ACC112 (cell line): ENCODE measurements at regions not wholly inside any gene's neighbourhood (a gene's known extent, or its start where the extent isn't known, plus 50 kb on each side); places are given as distances from the start of the nearest gene placed in this dataset.
"Not testable (repeated sequence)": the region's sequence is repeated elsewhere in the genome, so short reads cannot be mapped to it uniquely, and the experiment has no call there.

Experiments
- H2AFZ ChIP-seq: fragments of 200-600 bp; sonication (generic); one replicate; pipeline ENCODE4 v1.6.0; 2017; ENCODE audit warnings: antibody characterized with exemption, low read length; ENCODE audit not compliant: unreplicated experiment
- H3K27ac ChIP-seq: fragments of 200-600 bp; sonication (generic); 2 replicates; pipeline ENCODE4 v1.5.1; 2014; ENCODE audit warnings: low read depth, mild to moderate bottlenecking, antibody characterized with exemption, low read length, moderate library complexity
- H3K27me3 ChIP-seq: fragments of 200-600 bp; sonication (generic); 2 replicates; pipeline ENCODE4 v1.6.1; 2014; ENCODE audit warnings: mild to moderate bottlenecking, antibody characterized with exemption, low read length, moderate library complexity, mixed read lengths; ENCODE audit not compliant: insufficient read depth
- H3K36me3 ChIP-seq: fragments of 200-600 bp; sonication (generic); 2 replicates; pipeline ENCODE4 v1.6.1; 2016; ENCODE audit warnings: mild to moderate bottlenecking, antibody characterized with exemption, low read length, moderate library complexity, mixed read lengths; ENCODE audit not compliant: insufficient read depth
- H3K4me1 ChIP-seq: fragments of 200-600 bp; sonication (generic); one replicate; pipeline ENCODE4 v1.6.1; 2016; ENCODE audit warnings: low read length, mixed read lengths; ENCODE audit not compliant: insufficient read depth, unreplicated experiment, control insufficient read depth
- H3K4me3 ChIP-seq: fragments of 200-600 bp; sonication (generic); 2 replicates; pipeline ENCODE4 v1.5.1; 2014; ENCODE audit warnings: mild to moderate bottlenecking, low read depth, low read length
- H3K79me2 ChIP-seq: fragments of 200-600 bp; sonication (generic); one replicate; pipeline ENCODE4 v1.6.0; 2016; ENCODE audit warnings: low read length; ENCODE audit not compliant: control insufficient read depth, unreplicated experiment, insufficient read depth

DNA sequence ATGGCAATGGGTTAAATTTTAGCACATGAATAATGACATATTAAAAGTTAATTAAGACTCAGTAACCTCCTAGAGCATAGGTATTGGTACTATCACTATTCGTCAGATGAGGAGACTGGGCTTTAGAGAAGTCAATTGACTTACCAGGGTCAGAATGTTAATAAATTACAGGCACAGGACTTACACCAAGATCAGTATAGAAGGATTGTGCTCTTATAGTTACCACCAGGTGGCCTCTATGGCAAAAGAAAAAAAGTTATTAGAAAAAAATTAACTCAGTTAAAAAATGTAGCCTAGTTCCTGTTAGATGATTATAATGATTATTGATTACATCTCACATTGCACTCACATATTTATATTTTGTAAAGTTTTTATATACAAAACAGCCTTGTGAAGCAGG lies 1163.7 kb downstream of the FAM181B start:
- Histone ChIP-seq H3K4me1 (no peaks in the 10 kb centered on the region), H2AFZ (no peak overlapping the region), H3K4me3 (no peak overlapping the region), H3K27ac (no peak overlapping the region), H3K79me2 (no peaks in the 10 kb centered on the region), H3K36me3 (no peaks in the 10 kb centered on the region), H3K27me3 (no peaks in the 10 kb centered on the region)

DNA sequence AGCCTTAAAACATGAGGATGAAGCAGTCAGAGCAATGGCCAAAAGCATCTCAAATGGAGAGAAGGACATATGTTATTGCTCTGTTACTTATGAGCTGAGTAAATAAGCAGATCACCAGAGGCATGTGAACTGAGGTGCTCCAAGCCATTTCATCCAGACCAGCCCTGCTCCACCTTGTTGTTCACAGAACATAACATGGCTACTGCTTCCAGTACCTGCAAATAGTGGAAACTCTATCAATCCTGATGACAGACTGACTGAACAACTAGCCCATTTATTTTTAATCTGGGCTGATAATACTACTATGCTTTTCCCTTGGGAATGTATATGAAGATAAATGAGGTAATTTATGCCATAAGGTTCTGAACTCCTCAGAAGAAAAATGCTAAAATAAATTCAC lies 1164.7 kb downstream of the FAM181B start:
- H3K4me3 ChIP-seq = no peak overlapping the region
- no peaks in the 10 kb centered on the region for H3K27me3 ChIP-seq
- H3K27ac ChIP-seq = no peak overlapping the region
- no peaks in the 10 kb centered on the region for H3K36me3 ChIP-seq
- no peak overlapping the region for H2AFZ ChIP-seq
- no peaks in the 10 kb centered on the region for H3K4me1 ChIP-seq
- no peaks in the 10 kb centered on the region for H3K79me2 ChIP-seq

DNA sequence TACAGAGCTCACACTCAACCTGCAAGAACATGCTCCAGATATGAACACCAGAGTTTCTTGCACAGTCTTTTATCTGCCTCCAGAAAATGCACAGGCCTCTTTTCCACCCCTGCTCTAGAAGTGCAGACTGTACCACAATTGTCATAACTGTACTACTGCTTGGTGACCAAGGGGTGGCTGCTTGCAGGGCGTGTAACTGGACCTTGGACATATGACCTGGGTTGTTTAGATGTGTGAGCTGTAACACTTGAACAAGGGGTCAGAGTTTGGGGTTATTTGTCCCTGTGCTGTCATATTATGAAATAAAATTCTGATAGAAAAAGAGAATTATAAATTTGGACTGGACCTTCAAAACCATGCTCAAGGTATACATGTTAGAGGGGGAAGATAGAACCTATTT lies 1185.5 kb downstream of the FAM181B start:
- Histone ChIP-seq H3K27ac (no peak overlapping the region), H3K36me3 (no peaks in the 10 kb centered on the region), H3K4me1 (no peaks in the 10 kb centered on the region), H3K27me3 (no peaks in the 10 kb centered on the region), H2AFZ (no peak overlapping the region), H3K4me3 (no peak overlapping the region), H3K79me2 (no peaks in the 10 kb centered on the region)

DNA sequence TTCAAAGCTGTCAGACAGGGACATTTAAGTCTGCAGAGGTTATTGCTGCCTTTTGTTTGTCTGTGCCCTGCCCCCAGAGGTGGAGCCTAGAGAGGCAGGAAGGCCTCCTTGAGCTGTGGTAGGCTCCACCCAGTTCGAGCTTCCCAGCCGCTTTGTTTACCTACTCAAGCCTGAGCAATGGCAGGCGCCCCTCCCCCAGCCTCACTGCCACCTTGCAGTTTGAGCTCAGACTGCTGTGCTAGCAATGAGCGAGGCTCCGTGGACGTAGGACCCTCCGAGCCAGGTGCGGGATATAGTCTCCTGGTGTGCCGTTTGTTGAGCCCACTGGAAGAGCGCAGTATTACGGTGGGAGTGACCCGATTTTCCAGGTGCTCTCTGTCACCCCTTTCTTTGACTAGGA lies 1193.9 kb downstream of the FAM181B start:
- not testable (repeated sequence) for H3K4me3 ChIP-seq, H3K27me3 ChIP-seq, H3K4me1 ChIP-seq, H3K27ac ChIP-seq, H3K79me2 ChIP-seq, H2AFZ ChIP-seq, H3K36me3 ChIP-seq

DNA sequence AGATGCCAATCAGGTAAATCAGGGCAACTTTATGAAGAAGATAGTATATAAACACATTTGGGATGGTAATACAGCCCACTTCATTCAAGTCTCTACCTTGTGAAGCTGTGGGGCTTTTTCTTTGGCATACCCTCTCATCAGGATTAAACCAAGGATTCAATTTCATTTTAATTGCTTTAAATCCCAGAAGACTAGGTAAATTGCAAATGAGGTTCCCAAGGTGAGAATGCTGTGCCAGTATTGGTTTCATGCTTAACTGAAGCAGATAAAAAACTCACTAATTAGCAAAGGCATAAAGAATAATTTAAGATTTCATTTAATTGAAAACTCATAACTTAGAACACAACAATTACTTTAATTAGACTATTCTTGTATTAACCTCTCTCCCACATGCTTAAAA lies 1218.1 kb downstream of the FAM181B start:
- Histone ChIP-seq H3K79me2 (no peaks in the 10 kb centered on the region), H3K27me3 (no peaks in the 10 kb centered on the region), H3K4me3 (no peak overlapping the region), H2AFZ (no peak overlapping the region), H3K27ac (no peak overlapping the region), H3K4me1 (no peaks in the 10 kb centered on the region), H3K36me3 (no peaks in the 10 kb centered on the region)

DNA sequence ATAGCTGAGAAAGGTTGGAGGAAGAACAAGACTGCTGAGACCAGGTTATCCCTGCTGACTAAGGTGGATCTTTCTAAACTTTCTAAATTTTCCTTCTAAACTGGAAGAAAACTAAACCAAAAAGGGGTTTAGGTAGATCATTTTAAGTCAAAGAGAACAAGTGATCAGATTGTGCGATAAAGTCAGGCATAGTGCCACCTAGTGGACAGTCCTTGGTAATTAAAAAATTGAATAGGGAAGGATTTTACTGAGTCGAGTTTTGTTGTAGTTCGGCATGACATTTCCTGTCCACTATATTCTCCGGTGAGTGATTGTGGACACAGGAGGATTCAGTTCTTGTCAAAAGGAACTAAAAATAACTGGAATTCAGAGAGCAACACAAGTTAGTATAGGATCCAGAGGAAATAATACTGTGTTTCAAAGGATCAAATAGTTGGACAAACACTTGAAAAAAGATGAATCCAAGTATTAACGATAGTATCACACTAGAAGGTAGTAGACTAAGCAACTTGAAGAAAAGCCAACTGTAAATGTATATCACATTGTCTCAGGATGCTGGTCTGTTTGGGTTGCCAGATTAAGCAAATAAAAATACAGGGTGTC lies 1236.4 kb downstream of the FAM181B start:
- Histone ChIP-seq H3K4me1 (no peaks in the 10 kb centered on the region), H2AFZ (no peak overlapping the region), H3K36me3 (no peaks in the 10 kb centered on the region), H3K79me2 (no peaks in the 10 kb centered on the region), H3K27me3 (no peaks in the 10 kb centered on the region), H3K4me3 (no peak overlapping the region), H3K27ac (no peak overlapping the region)

DNA sequence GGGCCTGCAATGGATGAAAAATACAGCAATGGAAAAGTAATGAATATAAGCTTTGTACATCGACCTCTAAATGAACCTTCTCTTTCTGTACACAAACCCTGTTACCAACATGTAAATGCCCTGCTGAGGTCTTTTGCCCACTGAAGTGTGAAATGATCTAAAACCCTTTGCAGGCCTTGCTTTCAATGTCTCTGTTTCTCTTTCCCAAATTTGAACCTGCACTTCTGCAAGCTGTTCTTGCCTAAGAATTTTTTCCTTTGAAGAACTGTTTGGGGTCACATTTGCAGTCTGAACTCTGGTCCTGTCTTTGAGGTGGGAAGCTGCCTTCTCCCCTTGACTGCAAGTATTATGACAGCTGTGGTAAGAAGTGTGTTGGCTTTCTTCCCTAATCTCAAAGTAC lies 1237.1 kb downstream of the FAM181B start:
- Histone ChIP-seq H2AFZ (no peak overlapping the region), H3K27me3 (no peaks in the 10 kb centered on the region), H3K79me2 (no peaks in the 10 kb centered on the region), H3K27ac (no peak overlapping the region), H3K4me1 (no peaks in the 10 kb centered on the region), H3K36me3 (no peaks in the 10 kb centered on the region), H3K4me3 (no peak overlapping the region)

DNA sequence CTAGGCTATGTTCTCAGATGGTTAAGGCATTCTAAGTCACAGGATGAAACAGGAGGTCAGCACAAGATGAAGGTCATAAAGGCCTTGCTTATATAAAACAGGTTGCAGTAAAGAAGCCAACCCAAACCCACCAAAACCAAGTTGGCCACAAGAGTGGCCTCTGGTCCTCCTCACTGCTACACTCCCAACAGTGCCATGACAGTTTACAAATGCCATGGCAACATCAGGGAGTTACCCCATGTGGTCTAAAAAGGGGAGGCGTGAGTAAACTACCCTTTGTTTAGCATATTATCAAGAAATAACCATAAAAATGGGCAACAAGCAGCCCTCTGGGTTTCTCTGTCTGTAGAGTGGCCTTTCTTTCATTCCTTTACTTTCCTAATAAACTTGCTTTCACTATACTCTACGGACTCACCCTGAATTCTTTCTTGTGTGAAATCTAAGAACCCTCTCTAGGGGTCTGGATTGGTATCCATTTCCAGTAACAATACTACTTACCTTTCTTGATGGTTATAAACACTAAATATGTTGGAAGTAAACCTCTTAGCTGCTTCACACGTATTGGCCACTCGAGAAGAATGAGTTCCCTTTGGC lies 1237.9 kb downstream of the FAM181B start:
- no peaks in the 10 kb centered on the region for H3K79me2 ChIP-seq
- H3K4me1 ChIP-seq = no peaks in the 10 kb centered on the region
- no peak overlapping the region for H3K4me3 ChIP-seq
- no peak overlapping the region for H2AFZ ChIP-seq
- H3K27me3 ChIP-seq = no peaks in the 10 kb centered on the region
- H3K36me3 ChIP-seq = no peaks in the 10 kb centered on the region
- no peak overlapping the region for H3K27ac ChIP-seq

DNA sequence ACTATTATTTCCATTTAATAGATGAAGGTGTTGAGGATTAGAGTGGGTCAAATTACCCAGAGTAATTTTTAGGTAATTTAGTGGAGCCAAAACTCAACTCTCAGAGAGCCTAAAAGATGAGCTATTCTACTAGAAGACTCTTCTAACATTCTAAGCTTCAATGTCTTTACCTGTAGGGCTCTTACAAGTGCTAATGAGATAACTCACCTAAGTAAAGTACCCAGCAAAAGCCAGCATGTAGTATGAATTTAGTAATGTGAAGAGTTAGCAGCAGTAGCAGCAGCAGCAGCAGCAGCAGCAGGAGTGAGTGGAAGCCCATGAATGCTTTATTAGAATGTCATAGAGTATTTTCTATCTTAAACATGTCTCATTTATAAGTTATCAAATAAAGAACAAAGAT lies 1239.2 kb downstream of the FAM181B start:
- Histone ChIP-seq H2AFZ (no peak overlapping the region), H3K36me3 (no peaks in the 10 kb centered on the region), H3K4me1 (no peaks in the 10 kb centered on the region), H3K27me3 (no peaks in the 10 kb centered on the region), H3K79me2 (no peaks in the 10 kb centered on the region), H3K27ac (no peak overlapping the region), H3K4me3 (no peak overlapping the region)

DNA sequence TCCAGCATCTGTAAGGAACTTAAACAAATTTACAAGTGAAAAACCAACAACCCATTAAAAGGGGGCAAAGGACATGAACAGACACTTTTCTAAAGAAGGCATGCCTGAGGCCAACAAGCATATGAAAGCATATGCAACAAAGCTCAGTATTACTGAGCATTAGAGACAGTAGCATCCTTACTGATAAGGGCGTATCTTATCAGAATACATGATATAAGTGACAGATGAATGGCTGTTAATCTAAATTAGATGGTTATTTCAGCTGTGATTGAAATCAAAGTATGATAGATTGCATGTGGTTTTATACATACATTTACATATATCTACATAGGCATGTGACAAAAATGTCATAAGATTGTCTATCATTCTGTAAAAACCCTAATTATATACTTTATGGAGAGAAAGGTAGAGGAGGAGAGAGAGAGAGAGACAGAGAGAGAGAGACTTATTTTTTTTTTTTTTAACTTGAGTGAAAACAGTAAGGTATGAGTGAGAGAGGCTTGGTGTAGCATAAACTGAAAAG lies 1240.7 kb downstream of the FAM181B start:
- Histone ChIP-seq H3K36me3 (no peaks in the 10 kb centered on the region), H3K4me1 (no peaks in the 10 kb centered on the region), H2AFZ (no peak overlapping the region), H3K79me2 (no peaks in the 10 kb centered on the region), H3K4me3 (no peak overlapping the region), H3K27me3 (no peaks in the 10 kb centered on the region), H3K27ac (no peak overlapping the region)

DNA sequence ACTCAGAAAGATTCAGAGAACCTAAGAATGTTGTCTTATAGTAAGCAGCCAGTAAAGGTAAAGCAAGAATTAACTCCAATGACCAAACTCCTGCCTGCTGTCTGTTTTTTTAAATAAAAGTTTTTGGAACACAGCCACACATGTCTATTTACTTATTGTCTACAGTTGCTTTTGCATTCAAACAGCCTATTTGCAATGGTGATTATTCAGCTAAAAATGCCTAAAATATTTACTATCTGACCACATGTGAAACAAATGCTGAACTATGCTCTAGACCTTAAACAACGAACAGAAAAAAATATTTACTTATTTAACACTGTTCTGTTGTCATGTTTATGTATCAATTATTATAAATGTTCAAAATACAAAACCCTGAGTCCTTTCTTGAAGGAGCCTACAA lies 1246.6 kb downstream of the FAM181B start:
- H3K27me3 ChIP-seq = no peaks in the 10 kb centered on the region
- no peaks in the 10 kb centered on the region for H3K4me1 ChIP-seq
- H3K36me3 ChIP-seq = no peaks in the 10 kb centered on the region
- no peak overlapping the region for H2AFZ ChIP-seq
- H3K27ac ChIP-seq = no peak overlapping the region
- no peaks in the 10 kb centered on the region for H3K79me2 ChIP-seq
- no peak overlapping the region for H3K4me3 ChIP-seq
